WTC11 (cell line): ENCODE measurements at regions not wholly inside any gene's neighbourhood (a gene's known extent, or its start where the extent isn't known, plus 50 kb on each side); places are given as distances from the start of the nearest gene placed in this dataset.
"Not testable (repeated sequence)": the region's sequence is repeated elsewhere in the genome, so short reads cannot be mapped to it uniquely, and the experiment has no call there.

Experiments used
- ATAC-seq: fragments of 200-7000 bp; cut with Tn5 transposase; 2 replicates; pipeline ENCODE4 v1.10.0; 2021; ENCODE audit warnings: mild to moderate bottlenecking, moderate library complexity
- CTCF ChIA-PET: fragments of 300-600 bp; sonication (Branson Sonifier 250); formaldehyde crosslinking; loops from one replicate; lab custom pipeline; 2021; ENCODE audit warnings: antibody characterized with exemption; lab: Charles Lee
- POLR2A ChIA-PET: fragments of 350-600 bp; sonication (Branson Sonifier 250); formaldehyde crosslinking; loops from one replicate; lab custom pipeline; 2021; ENCODE audit warnings: antibody characterized with exemption; lab: Charles Lee
- DNase-seq: peaks from one replicate; pipeline ENCODE4 v3.0.0; 2021; ENCODE audit warnings: low spot score
- H3K27ac Mint-ChIP-seq: 2 replicates; pipeline ENCODE4 v1.8.0; 2021; ENCODE audit warnings: mixed read lengths
- H3K27me3 Mint-ChIP-seq: 2 replicates; pipeline ENCODE4 v1.8.0; 2021; ENCODE audit warnings: low read depth, mild to moderate bottlenecking, moderate library complexity, mixed read lengths
- H3K36me3 Mint-ChIP-seq: 2 replicates; pipeline ENCODE4 v1.8.0; 2021; ENCODE audit warnings: mixed read lengths
- H3K4me1 Mint-ChIP-seq: 2 replicates; pipeline ENCODE4 v1.8.0; 2022; ENCODE audit warnings: mixed read lengths
- H3K4me3 Mint-ChIP-seq: 2 replicates; pipeline ENCODE4 v1.8.0; 2021; ENCODE audit warnings: mild to moderate bottlenecking, moderate library complexity, mixed read lengths
- H3K9me3 Mint-ChIP-seq: 2 replicates; pipeline ENCODE4 v1.8.0; 2021; ENCODE audit warnings: mixed read lengths
- ATF1 ChIP-seq: sonication (generic); formaldehyde crosslinking; IDR thresholded peaks from 2 replicates; pipeline ENCODE4 v1.8.1; 2023; ENCODE audit warnings: mild to moderate bottlenecking, moderate library complexity, missing genetic modification reagents
- CBFB ChIP-seq: sonication (generic); formaldehyde crosslinking; IDR thresholded peaks from 2 replicates; pipeline ENCODE4 v1.8.1; 2022; ENCODE audit warnings: mild to moderate bottlenecking, low read depth, missing genetic modification reagents
- HMGXB4 ChIP-seq: sonication (generic); formaldehyde crosslinking; IDR thresholded peaks from 2 replicates; pipeline ENCODE4 v1.8.1; 2023; ENCODE audit warnings: mild to moderate bottlenecking, moderate library complexity, missing genetic modification reagents
- MAX ChIP-seq: sonication (generic); formaldehyde crosslinking; IDR thresholded peaks from 2 replicates; pipeline ENCODE4 v1.8.0; 2022; ENCODE audit warnings: mild to moderate bottlenecking, missing genetic modification reagents
- MXD4 ChIP-seq: fragments of 250-450 bp; sonication (Bioruptor Pico); IDR thresholded peaks from 2 replicates; pipeline ENCODE4 v1.8.0; 2021; ENCODE audit warnings: mild to moderate bottlenecking, moderate library complexity, borderline replicate concordance
- SMAD3 ChIP-seq: sonication (generic); formaldehyde crosslinking; IDR thresholded peaks from 2 replicates; pipeline ENCODE4 v1.8.0; 2022; ENCODE audit warnings: missing genetic modification reagents, mild to moderate bottlenecking, borderline replicate concordance
- SP1 ChIP-seq: sonication (generic); formaldehyde crosslinking; conservative IDR thresholded peaks from 2 replicates; pipeline ENCODE4 v1.8.1; 2022; ENCODE audit warnings: missing genetic modification reagents
- TEAD4 ChIP-seq: sonication (generic); formaldehyde crosslinking; IDR thresholded peaks from 2 replicates; pipeline ENCODE4 v1.8.0; 2022; ENCODE audit warnings: mild to moderate bottlenecking, missing genetic modification reagents
- ZMAT4 ChIP-seq: fragments of 250-450 bp; sonication (Bioruptor Pico); IDR thresholded peaks from 2 replicates; pipeline ENCODE4 v1.9.0; 2021; ENCODE audit warnings: mild to moderate bottlenecking
- ZNF232 ChIP-seq: sonication (generic); formaldehyde crosslinking; IDR thresholded peaks from 2 replicates; pipeline ENCODE4 v1.8.0; 2022; ENCODE audit warnings: mild to moderate bottlenecking, missing genetic modification reagents
- ZNF263 ChIP-seq: sonication (generic); formaldehyde crosslinking; IDR thresholded peaks from 2 replicates; pipeline ENCODE4 v1.8.1; 2022; ENCODE audit warnings: low read depth, mild to moderate bottlenecking, moderate library complexity, missing genetic modification reagents
- ZNF396 ChIP-seq: fragments of 250-450 bp; sonication (Bioruptor Pico); IDR thresholded peaks from 2 replicates; pipeline ENCODE4 v1.8.0; 2021; ENCODE audit warnings: mild to moderate bottlenecking, moderate library complexity, borderline replicate concordance
- ZNF416 ChIP-seq: fragments of 250-450 bp; sonication (Bioruptor Pico); IDR thresholded peaks from 2 replicates; pipeline ENCODE4 v1.9.0; 2021; ENCODE audit warnings: mild to moderate bottlenecking, inconsistent platforms
- ZNF671 ChIP-seq: fragments of 250-450 bp; sonication (Bioruptor Pico); IDR thresholded peaks from 2 replicates; pipeline ENCODE4 v1.8.0; 2021; ENCODE audit warnings: mild to moderate bottlenecking
- TF ChIP-seq, protein P1 (sequence below): fragments of 250-450 bp; sonication (Bioruptor Pico); IDR thresholded peaks from 2 replicates; pipeline ENCODE4 v1.8.0; 2021; ENCODE audit warnings: mild to moderate bottlenecking
- TF ChIP-seq, protein P2 (sequence below): sonication (generic); formaldehyde crosslinking; IDR thresholded peaks from 2 replicates; pipeline ENCODE4 v1.8.1; 2022; ENCODE audit warnings: missing genetic modification reagents, borderline replicate concordance
- TF ChIP-seq, protein P3 (sequence below): fragments of 250-450 bp; sonication (Bioruptor Pico); IDR thresholded peaks from 2 replicates; pipeline ENCODE4 v2.1.2; 2022; ENCODE audit warnings: mild to moderate bottlenecking, moderate library complexity
- TF ChIP-seq, protein P4 (sequence below): sonication (generic); formaldehyde crosslinking; IDR thresholded peaks from 2 replicates; pipeline ENCODE4 v1.8.1; 2023; ENCODE audit warnings: mild to moderate bottlenecking, missing genetic modification reagents, borderline replicate concordance
- TF ChIP-seq, protein P5 (sequence below): sonication (generic); formaldehyde crosslinking; IDR thresholded peaks from 2 replicates; pipeline ENCODE4 v1.8.1; 2023; ENCODE audit warnings: mild to moderate bottlenecking, missing genetic modification reagents

GRCh38 chr6:74891349-74891831, 314.5 kb downstream of the COL12A1 start:
- H3K36me3 Mint-ChIP-seq: no peaks in the 10 kb centered on the region
- POLR2A ChIA-PET: no interaction called here
- CTCF ChIA-PET: no interaction called here
- no peaks in the 10 kb centered on the region; the same call in 1 of the 2 replicates for H3K27me3 Mint-ChIP-seq
- no peak overlapping the region for H3K27ac Mint-ChIP-seq
- ATAC-seq: no peak
- no peak overlapping the region for H3K4me3 Mint-ChIP-seq
- H3K9me3 Mint-ChIP-seq: 0 out of 2 replicates have a peak, but pooled peaks cover 3% of the 10 kb centered on the region
- no peak for TF ChIP-seq MAX
- no peak for TF ChIP-seq MXD4 (CRISPR knock-in tag)
- TF ChIP-seq, protein P1, sequence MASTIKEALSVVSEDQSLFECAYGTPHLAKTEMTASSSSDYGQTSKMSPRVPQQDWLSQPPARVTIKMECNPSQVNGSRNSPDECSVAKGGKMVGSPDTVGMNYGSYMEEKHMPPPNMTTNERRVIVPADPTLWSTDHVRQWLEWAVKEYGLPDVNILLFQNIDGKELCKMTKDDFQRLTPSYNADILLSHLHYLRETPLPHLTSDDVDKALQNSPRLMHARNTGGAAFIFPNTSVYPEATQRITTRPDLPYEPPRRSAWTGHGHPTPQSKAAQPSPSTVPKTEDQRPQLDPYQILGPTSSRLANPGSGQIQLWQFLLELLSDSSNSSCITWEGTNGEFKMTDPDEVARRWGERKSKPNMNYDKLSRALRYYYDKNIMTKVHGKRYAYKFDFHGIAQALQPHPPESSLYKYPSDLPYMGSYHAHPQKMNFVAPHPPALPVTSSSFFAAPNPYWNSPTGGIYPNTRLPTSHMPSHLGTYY (CRISPR knock-in tag): no peak
- TF ChIP-seq, protein P2, sequence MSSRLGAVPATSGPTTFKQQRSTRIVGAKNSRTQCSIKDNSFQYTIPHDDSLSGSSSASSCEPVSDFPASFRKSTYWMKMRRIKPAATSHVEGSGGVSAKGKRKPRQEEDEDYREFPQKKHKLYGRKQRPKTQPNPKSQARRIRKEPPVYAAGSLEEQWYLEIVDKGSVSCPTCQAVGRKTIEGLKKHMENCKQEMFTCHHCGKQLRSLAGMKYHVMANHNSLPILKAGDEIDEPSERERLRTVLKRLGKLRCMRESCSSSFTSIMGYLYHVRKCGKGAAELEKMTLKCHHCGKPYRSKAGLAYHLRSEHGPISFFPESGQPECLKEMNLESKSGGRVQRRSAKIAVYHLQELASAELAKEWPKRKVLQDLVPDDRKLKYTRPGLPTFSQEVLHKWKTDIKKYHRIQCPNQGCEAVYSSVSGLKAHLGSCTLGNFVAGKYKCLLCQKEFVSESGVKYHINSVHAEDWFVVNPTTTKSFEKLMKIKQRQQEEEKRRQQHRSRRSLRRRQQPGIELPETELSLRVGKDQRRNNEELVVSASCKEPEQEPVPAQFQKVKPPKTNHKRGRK (CRISPR knock-in tag): no peak
- TF ChIP-seq TEAD4: no peak
- no peak for TF ChIP-seq ZNF671 (CRISPR knock-in tag)
- no peak for TF ChIP-seq ZNF396 (CRISPR knock-in tag)
- TF ChIP-seq ZMAT4 (CRISPR knock-in tag): no peak
- TF ChIP-seq HMGXB4 (CRISPR knock-in tag): no peak
- TF ChIP-seq, protein P3, sequence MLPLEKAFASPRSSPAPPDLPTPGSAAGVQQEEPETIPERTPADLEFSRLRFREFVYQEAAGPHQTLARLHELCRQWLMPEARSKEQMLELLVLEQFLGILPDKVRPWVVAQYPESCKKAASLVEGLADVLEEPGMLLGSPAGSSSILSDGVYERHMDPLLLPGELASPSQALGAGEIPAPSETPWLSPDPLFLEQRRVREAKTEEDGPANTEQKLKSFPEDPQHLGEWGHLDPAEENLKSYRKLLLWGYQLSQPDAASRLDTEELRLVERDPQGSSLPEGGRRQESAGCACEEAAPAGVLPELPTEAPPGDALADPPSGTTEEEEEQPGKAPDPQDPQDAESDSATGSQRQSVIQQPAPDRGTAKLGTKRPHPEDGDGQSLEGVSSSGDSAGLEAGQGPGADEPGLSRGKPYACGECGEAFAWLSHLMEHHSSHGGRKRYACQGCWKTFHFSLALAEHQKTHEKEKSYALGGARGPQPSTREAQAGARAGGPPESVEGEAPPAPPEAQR: no peak
- no peak for TF ChIP-seq ZNF416
- no peak for TF ChIP-seq ZNF263
- TF ChIP-seq ATF1 (CRISPR knock-in tag): no peak
- TF ChIP-seq SP1 (CRISPR knock-in tag): no peak
- no peak for DNase-seq
- no peaks in the 10 kb centered on the region for H3K4me1 Mint-ChIP-seq

- no peak overlapping the region for H3K4me3 Mint-ChIP-seq
- no peaks in the 10 kb centered on the region; the same call in 1 of the 2 replicates for H3K27me3 Mint-ChIP-seq
Observed at GRCh38 chr6:74889635-74890034, 316.2 kb downstream of the COL12A1 start.

DNA sequence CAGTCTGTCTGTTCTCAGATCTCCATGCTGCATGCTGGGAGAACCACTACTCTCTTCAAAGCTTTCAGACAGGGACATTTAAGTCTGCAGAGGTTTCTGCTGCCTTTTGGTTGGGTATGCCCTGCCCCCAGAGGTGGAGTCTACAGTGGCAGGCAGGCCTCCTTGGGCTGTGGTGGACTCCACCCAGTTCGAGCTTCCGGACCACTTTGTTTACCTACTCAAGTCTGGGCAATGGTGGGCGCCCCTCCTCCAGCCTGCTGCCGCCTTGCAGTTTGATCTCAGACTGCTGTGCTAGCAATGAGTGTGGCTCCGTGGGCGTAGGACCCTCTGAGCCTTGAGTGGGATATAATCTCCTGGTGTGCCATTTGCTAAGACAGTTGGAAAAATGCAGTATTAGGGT, 317.1 kb downstream of the COL12A1 start:
- H3K4me3 Mint-ChIP-seq, POLR2A ChIA-PET, H3K27me3 Mint-ChIP-seq, H3K4me1 Mint-ChIP-seq, CTCF ChIA-PET, H3K9me3 Mint-ChIP-seq, DNase-seq, ATAC-seq, H3K27ac Mint-ChIP-seq, H3K36me3 Mint-ChIP-seq: not testable (repeated sequence)

More at GRCh38 chr6:74889635-74890034, 316.2 kb downstream of the COL12A1 start:
- ChIA-PET CTCF (no interaction called here), POLR2A (no interaction called here)
- H3K27ac Mint-ChIP-seq: no peak overlapping the region
- no peak for DNase-seq
- no peak for ATAC-seq
- TF ChIP-seq, protein P4, sequence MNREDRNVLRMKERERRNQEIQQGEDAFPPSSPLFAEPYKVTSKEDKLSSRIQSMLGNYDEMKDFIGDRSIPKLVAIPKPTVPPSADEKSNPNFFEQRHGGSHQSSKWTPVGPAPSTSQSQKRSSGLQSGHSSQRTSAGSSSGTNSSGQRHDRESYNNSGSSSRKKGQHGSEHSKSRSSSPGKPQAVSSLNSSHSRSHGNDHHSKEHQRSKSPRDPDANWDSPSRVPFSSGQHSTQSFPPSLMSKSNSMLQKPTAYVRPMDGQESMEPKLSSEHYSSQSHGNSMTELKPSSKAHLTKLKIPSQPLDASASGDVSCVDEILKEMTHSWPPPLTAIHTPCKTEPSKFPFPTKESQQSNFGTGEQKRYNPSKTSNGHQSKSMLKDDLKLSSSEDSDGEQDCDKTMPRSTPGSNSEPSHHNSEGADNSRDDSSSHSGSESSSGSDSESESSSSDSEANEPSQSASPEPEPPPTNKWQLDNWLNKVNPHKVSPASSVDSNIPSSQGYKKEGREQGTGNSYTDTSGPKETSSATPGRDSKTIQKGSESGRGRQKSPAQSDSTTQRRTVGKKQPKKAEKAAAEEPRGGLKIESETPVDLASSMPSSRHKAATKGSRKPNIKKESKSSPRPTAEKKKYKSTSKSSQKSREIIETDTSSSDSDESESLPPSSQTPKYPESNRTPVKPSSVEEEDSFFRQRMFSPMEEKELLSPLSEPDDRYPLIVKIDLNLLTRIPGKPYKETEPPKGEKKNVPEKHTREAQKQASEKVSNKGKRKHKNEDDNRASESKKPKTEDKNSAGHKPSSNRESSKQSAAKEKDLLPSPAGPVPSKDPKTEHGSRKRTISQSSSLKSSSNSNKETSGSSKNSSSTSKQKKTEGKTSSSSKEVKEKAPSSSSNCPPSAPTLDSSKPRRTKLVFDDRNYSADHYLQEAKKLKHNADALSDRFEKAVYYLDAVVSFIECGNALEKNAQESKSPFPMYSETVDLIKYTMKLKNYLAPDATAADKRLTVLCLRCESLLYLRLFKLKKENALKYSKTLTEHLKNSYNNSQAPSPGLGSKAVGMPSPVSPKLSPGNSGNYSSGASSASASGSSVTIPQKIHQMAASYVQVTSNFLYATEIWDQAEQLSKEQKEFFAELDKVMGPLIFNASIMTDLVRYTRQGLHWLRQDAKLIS (CRISPR knock-in tag): no peak
- TF ChIP-seq, protein P5, sequence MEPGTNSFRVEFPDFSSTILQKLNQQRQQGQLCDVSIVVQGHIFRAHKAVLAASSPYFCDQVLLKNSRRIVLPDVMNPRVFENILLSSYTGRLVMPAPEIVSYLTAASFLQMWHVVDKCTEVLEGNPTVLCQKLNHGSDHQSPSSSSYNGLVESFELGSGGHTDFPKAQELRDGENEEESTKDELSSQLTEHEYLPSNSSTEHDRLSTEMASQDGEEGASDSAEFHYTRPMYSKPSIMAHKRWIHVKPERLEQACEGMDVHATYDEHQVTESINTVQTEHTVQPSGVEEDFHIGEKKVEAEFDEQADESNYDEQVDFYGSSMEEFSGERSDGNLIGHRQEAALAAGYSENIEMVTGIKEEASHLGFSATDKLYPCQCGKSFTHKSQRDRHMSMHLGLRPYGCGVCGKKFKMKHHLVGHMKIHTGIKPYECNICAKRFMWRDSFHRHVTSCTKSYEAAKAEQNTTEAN (CRISPR knock-in tag): no peak
- TF ChIP-seq MAX: no peak
- no peak for TF ChIP-seq SMAD3 (CRISPR knock-in tag)
- TF ChIP-seq ZNF232: no peak
- no peak for TF ChIP-seq CBFB (CRISPR knock-in tag)
- H3K9me3 Mint-ChIP-seq: 0 out of 2 replicates have a peak, but pooled peaks cover 7% of the 10 kb centered on the region
- H3K4me1 Mint-ChIP-seq: no peaks in the 10 kb centered on the region
- H3K36me3 Mint-ChIP-seq: no peaks in the 10 kb centered on the region
